SJSA1 (cell line): ENCODE measurements at regions not wholly inside any gene's neighbourhood (a gene's known extent, or its start where the extent isn't known, plus 50 kb on each side); places are given as distances from the start of the nearest gene placed in this dataset.
A peak's percentile ranks its signal among the peaks of the same experiment; 100 is the strongest.

Experiments
- DNase-seq, 2 experiments: peaks; one replicate each; pipeline ENCODE4 v3.0.0-alpha.2; 2015 to 2020; ENCODE audit warnings: low spot score in 2 of 2, low read depth in 1 of 2
- H3K27ac ChIP-seq: fragments of 250-450 bp; sonication (Bioruptor Pico); 2 replicates; pipeline ENCODE4 v1.5.1; 2020; ENCODE audit warnings: mild to moderate bottlenecking, moderate library complexity
- H3K27me3 ChIP-seq: fragments of 250-450 bp; sonication (Bioruptor Pico); replicated peaks from 2 replicates; pipeline ENCODE4 v1.5.1; 2020; ENCODE audit warnings: mild to moderate bottlenecking, moderate library complexity
- H3K36me3 ChIP-seq: fragments of 250-450 bp; sonication (Bioruptor Pico); 2 replicates; pipeline ENCODE4 v1.5.1; 2020; ENCODE audit warnings: mild to moderate bottlenecking
- H3K4me1 ChIP-seq: fragments of 250-450 bp; sonication (Bioruptor Pico); replicated peaks from 2 replicates; pipeline ENCODE4 v1.6.1; 2021; ENCODE audit warnings: mild to moderate bottlenecking
- H3K4me3 ChIP-seq: fragments of 250-450 bp; sonication (Bioruptor Pico); 2 replicates; pipeline ENCODE4 v1.5.1; 2020; ENCODE audit warnings: mild to moderate bottlenecking
- H3K9me3 ChIP-seq: fragments of 250-450 bp; sonication (Bioruptor Pico); replicated peaks from 2 replicates; pipeline ENCODE4 v1.5.1; 2020; ENCODE audit warnings: mild to moderate bottlenecking

DNA sequence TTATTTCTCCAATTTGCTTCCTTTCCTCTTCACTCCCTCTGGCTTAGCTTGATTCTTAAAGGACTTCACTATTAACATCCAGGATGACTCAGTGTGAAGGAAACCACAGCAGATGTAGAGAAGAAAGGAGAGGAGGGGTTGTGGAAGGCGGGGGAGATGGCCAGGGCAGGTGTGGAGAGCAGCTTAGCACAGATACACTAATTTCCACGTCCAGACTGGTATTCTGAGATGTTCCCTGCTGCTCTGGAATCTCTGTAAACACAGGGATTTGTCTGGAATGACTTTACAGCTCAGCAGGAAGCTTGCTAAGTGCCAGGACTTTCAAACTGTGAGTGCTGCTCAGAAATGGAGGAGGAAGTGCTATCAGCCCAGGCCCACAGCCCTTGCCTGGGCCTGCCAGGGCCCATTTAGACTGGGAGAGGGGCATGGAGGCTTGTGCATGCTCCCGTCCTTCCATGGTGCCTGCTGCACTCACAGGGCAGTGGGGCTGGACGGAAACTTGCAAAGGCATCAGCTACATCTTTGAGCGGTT, 202.5 kb upstream of the DDHD1 start:
- no peaks in the 10 kb centered on the region for H3K9me3 ChIP-seq
- H3K27me3 ChIP-seq, result no peaks in the 10 kb centered on the region
- DNase-seq, result peak in 1 of 2 experiments; percentile 25
- no peak overlapping the region for H3K4me3 ChIP-seq
- H3K36me3 ChIP-seq, result no peaks in the 10 kb centered on the region
- peaks cover 11% of the 10 kb centered on the region for H3K4me1 ChIP-seq
- H3K27ac ChIP-seq, result no peak overlapping the region

DNA sequence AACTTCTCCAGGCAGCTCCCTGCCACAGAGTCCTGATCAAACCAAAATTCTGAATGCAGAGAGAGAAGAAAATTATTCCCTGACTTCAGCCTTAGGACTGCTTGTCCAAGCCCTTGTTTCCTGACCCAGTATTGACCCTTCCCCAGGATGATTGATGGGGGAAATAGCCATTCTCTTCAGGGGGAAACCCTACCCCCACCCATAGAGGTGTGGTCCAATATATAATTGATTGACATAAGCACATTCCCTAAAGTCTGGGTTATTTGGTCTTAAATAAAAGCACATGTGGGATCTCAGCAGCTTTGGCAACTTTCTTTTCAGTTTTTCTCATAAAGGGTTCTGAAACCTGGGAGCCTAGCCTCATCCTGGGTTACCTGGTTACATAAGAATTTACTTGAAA, 201.2 kb upstream of the DDHD1 start:
- Histone ChIP-seq H3K36me3 (no peaks in the 10 kb centered on the region), H3K27me3 (no peaks in the 10 kb centered on the region), H3K4me1 (peaks cover 11% of the 10 kb centered on the region), H3K27ac (no peak overlapping the region), H3K4me3 (no peak overlapping the region), H3K9me3 (no peaks in the 10 kb centered on the region)
- DNase-seq, result no peak

DNA sequence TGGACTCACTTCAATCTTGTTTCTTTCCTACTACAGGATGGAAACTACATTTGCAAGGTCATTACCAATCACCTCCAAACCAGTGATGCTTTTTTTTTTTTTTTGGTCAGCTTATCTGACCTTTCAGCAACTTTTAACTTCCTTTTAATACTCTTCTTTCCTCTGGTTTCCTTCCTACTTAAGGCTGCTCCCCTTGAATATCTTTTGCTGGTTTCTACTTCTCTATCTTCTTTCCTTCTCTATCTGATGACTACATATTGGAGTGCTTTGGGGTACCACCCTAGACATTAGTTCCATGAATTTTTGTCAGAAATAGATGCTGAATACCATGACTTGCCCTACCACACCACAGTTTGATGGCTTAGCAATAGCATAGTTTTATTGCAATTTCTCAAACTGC, 197.7 kb upstream of the DDHD1 start:
- Histone ChIP-seq H3K36me3 (no peaks in the 10 kb centered on the region), H3K27ac (no peak overlapping the region), H3K4me1 (peaks cover 11% of the 10 kb centered on the region), H3K27me3 (no peaks in the 10 kb centered on the region), H3K9me3 (no peaks in the 10 kb centered on the region), H3K4me3 (no peak overlapping the region)
- no peak for DNase-seq

DNA sequence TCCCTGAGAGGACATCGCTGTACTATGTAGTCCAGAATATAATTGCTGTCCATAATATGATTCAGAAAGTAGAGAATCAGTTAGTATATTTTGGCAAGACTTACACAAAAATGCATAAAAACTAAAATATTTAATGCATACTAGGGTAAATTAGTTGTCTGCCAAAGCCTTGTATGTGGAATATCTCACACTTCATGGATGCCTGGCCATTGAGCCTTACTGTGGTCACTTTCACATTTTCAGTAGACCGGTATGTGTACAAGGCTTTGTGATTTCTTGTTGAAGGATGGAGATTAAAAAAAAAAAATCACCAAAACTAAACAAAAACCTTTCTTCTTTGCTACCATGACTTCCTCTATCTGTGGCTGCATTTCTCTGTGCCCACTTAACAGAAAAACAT, 197.3 kb upstream of the DDHD1 start:
- Histone ChIP-seq H3K4me3 (no peak overlapping the region), H3K4me1 (peaks cover 7% of the 10 kb centered on the region), H3K27me3 (no peaks in the 10 kb centered on the region), H3K36me3 (no peaks in the 10 kb centered on the region), H3K9me3 (no peaks in the 10 kb centered on the region), H3K27ac (no peak overlapping the region)
- DNase-seq, result no peak

DNA sequence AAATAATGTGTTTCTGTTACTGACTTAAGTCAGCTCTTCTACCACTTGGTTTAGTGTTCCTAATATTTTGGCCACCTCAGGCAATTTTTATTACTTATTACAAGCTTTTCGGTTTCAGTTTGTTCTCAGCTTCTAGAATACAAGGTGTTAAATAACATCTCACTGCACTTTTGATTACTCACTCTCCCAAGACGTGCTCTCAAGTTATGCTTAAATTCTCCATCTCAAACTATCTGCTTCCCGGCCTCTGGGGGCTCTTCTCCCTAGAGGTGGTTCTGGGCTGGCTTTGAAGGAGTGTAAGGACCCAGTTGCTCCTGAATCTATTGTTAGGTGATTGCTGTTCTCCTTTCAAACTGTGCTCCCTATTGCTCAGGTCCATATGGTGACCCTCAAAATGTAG, 193.9 kb upstream of the DDHD1 start:
- Histone ChIP-seq H3K4me1 (no peaks in the 10 kb centered on the region), H3K36me3 (no peaks in the 10 kb centered on the region), H3K9me3 (no peaks in the 10 kb centered on the region), H3K4me3 (no peak overlapping the region), H3K27ac (no peak overlapping the region), H3K27me3 (no peaks in the 10 kb centered on the region)
- no peak for DNase-seq

DNA sequence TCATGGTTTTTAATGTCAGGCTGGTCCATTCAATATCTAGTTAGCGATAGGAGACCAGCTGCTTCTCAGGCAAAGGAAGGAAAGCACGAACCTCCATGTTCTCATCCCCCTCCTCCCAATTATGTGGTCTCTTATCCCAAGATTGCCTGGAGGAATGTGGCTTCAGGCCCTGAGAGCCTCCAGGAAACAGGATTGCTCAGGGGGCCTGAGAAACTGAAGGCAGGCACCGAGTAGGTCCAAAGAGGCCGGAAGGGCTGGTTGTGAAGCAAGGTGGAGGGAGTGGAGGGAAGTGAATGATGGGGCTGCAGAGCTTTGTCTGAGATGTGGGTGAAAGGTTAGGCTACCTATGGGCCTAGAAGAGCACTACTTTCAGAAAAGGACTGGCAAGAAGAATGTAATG, 188.2 kb upstream of the DDHD1 start:
- Histone ChIP-seq H3K4me3 (no peak overlapping the region), H3K36me3 (no peaks in the 10 kb centered on the region), H3K9me3 (no peaks in the 10 kb centered on the region), H3K4me1 (peaks cover 13% of the 10 kb centered on the region), H3K27me3 (no peaks in the 10 kb centered on the region), H3K27ac (no peak overlapping the region)
- no peak for DNase-seq

DNA sequence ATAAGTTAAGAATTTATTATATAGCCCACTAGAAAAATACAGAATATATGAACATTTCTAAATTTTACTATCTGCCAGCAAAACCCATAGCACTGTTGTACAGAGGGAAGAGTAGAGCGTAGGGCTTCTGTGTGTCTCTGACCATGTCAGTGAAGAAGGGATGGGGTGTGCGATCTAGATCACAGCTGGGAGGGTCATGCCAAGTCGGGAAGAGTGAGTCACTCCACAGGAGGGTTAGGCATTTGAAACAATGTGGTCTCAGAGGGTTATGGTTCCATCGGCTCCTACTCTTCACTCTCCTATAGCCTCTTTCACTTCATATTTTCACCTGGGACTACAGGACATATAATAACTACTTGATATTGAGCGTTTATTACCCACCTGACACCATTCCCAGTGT, 185.1 kb upstream of the DDHD1 start:
- Histone ChIP-seq H3K27ac (no peak overlapping the region), H3K27me3 (no peaks in the 10 kb centered on the region), H3K9me3 (no peaks in the 10 kb centered on the region), H3K4me1 (peaks cover 13% of the 10 kb centered on the region), H3K4me3 (no peak overlapping the region), H3K36me3 (no peaks in the 10 kb centered on the region)
- DNase-seq, result peak; percentile 37 to 62

DNA sequence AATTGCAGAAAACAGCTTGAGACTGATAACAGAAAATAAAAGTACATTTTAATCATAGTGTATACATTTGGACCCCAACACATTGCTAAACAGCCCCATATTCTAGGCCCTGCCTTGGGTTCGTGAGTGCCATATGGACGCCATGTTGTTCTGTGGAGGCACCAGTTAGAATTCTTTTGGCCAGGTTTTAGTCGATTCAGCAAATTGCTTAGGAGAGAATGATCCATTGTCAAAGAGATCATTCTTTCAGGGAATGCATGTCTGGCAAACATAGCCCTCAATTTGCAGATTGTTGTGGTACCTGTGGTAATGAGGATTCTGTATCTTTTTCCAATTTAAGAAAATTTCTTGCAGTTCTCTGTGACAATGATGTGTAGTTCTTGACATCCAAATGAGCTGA, 183.6 kb upstream of the DDHD1 start:
- Histone ChIP-seq H3K27me3 (no peaks in the 10 kb centered on the region), H3K36me3 (no peaks in the 10 kb centered on the region), H3K9me3 (no peaks in the 10 kb centered on the region), H3K4me1 (peaks cover 15% of the 10 kb centered on the region), H3K4me3 (no peak overlapping the region), H3K27ac (no peak overlapping the region)
- DNase-seq, result no peak

DNA sequence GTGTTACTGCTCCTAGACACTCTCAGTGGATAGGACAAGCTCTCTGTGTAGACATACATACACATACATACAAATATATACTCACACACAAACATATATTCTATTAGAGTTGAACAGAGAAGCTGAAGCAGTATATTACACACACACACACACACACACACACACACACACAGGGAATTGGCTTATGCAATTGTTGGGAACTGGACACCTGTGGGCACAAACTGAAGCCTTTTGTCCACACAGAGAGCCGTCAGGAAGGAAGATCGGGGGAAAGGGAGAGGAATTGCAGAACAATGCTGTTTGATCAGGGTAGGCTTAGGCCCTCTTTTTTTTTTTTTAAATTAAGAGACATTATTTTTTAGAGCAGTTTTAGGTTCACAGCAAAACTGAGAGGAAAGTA, 180.7 kb upstream of the DDHD1 start:
- H3K27ac ChIP-seq, result no peak overlapping the region
- H3K27me3 ChIP-seq, result no peaks in the 10 kb centered on the region
- DNase-seq, result no peak
- peaks cover 28% of the 10 kb centered on the region for H3K4me1 ChIP-seq
- H3K36me3 ChIP-seq, result no peaks in the 10 kb centered on the region
- no peak overlapping the region for H3K4me3 ChIP-seq
- H3K9me3 ChIP-seq, result no peaks in the 10 kb centered on the region

DNA sequence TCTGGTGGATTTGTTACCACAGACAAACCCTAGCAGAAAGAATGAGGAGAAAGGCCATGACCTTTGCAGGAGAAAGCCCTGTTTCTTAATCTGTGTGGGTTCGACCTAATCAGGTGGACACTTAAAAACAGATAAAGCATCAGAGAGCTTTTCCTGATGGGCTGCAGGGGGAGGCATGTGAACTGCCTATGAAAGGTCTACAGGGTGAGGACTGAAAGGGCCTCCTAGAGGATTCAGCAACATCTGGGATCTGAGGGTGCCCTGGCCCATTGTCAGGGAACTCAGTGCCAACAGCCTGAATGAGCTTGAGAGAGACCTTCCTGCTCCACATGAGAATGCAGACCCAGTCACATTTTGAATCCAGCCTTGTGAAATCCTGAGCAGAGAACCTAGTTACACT, 178.8 kb upstream of the DDHD1 start:
- Histone ChIP-seq H3K9me3 (no peaks in the 10 kb centered on the region), H3K36me3 (no peaks in the 10 kb centered on the region), H3K4me1 (peaks cover 16% of the 10 kb centered on the region), H3K4me3 (no peak overlapping the region), H3K27me3 (no peaks in the 10 kb centered on the region), H3K27ac (no peak overlapping the region)
- no peak for DNase-seq

DNA sequence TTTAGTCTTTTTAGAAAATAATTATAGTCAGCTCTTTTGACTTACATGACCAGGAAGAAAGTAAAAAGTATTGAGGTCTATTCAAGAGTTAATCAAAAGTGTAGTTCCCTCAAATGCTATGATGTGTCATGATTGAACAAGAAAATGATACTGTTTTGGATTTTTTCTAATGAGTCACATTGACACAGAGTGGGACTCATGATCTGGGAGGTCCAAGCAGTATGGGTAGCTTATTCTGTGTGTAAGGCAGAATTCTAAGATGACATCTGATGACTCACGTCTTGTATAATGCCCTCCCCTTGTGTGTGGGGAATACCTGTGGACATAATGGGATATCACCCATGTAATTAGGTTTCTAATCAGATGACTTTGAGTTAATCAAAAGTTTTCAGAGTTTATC, 178.1 kb upstream of the DDHD1 start:
- H3K9me3 ChIP-seq, result no peaks in the 10 kb centered on the region
- H3K27me3 ChIP-seq, result no peaks in the 10 kb centered on the region
- DNase-seq, result peak; percentile 48 to 57
- H3K4me3 ChIP-seq, result no peak overlapping the region
- H3K27ac ChIP-seq, result no peak overlapping the region
- no peaks in the 10 kb centered on the region for H3K36me3 ChIP-seq
- peaks cover 16% of the 10 kb centered on the region for H3K4me1 ChIP-seq

DNA sequence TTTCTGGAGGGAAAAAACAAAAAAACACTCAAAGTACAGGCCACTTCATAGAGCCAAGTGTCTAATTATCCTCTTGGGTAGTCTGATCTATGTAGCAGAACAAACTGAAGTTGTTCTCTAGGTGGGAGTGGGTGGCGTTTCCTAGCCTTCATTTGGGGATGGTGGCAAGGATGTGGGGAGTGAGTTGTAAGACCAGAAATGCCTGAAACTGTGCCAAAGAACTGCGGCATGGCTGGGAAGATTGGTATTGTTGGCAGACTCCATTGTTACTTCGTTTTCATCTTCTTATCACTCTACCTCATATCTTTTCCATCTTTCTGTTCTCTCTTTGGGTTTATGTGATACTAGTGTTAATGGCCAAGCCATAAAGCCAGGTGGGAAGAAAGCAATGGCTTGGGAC, 177.3 kb upstream of the DDHD1 start:
- no peak for DNase-seq
- Histone ChIP-seq H3K9me3 (no peaks in the 10 kb centered on the region), H3K36me3 (no peaks in the 10 kb centered on the region), H3K4me3 (no peak overlapping the region), H3K4me1 (peaks cover 16% of the 10 kb centered on the region), H3K27me3 (no peaks in the 10 kb centered on the region), H3K27ac (no peak overlapping the region; the same call in 1 of the 2 replicates)

DNA sequence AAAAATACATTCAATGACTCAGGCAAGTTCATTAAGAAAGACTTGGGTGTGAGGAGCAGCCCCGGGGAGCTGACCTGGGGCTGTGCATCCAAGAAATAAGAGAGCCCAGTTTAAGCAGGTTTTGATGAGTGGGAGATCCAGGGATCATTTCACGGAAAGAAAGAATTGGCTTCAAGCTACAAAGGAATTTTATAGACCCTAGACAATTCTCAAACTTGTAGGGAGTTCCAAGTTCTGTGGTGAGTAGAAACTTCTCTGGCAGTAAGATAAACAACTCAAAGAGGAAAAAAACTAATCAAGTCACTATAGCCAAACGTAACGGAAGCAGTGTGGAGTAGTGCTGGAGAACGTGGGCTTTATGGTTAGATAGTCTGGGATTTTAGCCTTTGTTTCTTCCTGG, 175.7 kb upstream of the DDHD1 start:
- Histone ChIP-seq H3K27ac (no peak overlapping the region), H3K9me3 (no peaks in the 10 kb centered on the region), H3K4me1 (peaks cover 16% of the 10 kb centered on the region), H3K36me3 (no peaks in the 10 kb centered on the region), H3K27me3 (no peaks in the 10 kb centered on the region), H3K4me3 (no peak overlapping the region)
- DNase-seq, result no peak

DNA sequence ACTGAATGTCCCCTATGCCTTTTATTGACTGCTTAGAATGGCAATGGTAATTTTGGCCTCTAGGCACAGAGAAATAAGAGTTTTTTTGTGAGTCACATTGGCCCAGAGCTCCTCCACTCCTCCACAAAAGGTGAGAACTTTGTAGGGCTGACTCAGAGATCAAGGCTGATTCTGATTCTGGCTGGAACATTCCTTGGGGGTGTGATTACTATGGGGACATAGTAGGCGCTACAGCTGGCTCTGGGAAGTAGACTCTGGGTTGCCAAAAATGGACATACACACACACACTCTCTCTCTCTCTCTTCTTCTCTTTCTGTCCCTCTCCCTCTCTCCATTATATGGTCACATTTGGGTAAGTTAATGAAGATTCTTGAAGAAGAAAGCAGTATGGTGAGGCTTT, 174.6 kb upstream of the DDHD1 start:
- no peaks in the 10 kb centered on the region for H3K9me3 ChIP-seq
- peaks cover 16% of the 10 kb centered on the region for H3K4me1 ChIP-seq
- H3K4me3 ChIP-seq, result no peak overlapping the region
- no peaks in the 10 kb centered on the region for H3K27me3 ChIP-seq
- DNase-seq, result no peak
- no peaks in the 10 kb centered on the region for H3K36me3 ChIP-seq
- no peak overlapping the region for H3K27ac ChIP-seq

DNA sequence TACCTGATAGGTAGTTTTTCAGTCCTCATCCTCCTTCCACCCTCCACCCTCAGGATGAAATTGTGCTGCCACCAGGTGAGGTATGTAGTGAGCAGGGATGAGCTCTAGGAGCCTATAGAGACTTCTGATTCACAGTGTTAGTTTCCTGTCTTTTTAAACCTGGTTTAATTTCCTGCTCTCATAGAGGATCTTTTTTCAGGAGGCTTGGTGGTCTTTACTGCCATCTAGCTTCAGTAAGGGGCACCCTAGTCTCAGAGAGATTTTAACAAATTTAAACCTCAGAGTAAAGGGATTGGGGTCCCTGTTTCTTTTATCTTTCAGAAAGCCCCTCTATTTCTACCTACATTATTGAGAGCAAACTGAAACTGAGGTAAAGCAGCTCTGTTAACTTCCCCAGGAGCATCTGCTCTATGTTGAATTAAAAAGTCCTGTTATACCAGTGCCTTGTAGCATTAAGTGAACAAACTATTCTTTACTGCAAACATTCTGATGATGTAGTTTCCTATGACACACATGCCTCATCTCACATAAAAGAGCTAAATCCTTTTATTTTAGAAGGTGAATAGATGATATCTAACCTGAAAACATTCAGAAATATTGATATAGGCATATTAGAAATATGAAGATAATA, 172.2 kb upstream of the DDHD1 start:
- H3K36me3 ChIP-seq, result no peaks in the 10 kb centered on the region
- H3K27ac ChIP-seq, result no peak overlapping the region
- no peaks in the 10 kb centered on the region; the same call in 1 of the 2 replicates for H3K4me1 ChIP-seq
- no peaks in the 10 kb centered on the region for H3K9me3 ChIP-seq
- no peak for DNase-seq
- no peaks in the 10 kb centered on the region for H3K27me3 ChIP-seq
- no peak overlapping the region for H3K4me3 ChIP-seq
